ENCODE measurements at regions not wholly inside any gene's neighbourhood (a gene's known extent, or its start where the extent isn't known, plus 50 kb on each side); places are given as distances from the start of the nearest gene placed in this dataset.

DNA sequence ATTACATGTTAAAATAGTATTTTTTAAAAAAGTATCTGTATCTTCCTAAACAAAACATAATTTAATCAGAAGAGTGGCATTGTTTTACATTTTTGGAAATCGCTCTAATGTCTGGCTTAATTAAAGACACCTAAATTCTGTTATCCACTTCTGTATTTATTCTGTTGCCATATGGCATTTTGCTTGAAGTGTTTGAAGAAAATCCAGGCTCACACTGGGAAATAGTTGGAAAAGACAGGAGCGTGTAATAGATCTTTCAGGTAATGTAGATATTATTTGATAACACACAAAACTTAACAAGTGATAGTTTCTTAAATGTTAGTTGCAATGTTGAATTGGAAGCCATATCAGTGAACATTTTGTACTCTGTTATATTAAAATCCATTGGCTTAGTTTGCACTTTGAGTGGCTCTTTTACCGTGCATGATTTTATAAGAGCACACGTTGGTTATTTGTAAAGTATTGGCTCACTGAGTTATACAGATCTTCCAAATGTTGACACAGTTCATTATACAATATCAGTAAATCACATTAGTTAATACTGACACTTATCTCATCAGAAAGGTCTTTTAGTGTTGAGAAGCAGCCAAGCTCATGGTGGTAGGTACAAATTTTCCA is 128.4 kb upstream of the NPVF start:
- no peaks in the 10 kb centered on the region for H3K27me3 ChIP-seq (ENCODE audit: low read depth)
- ATAC-seq (no peak), DNase-seq (no peak)
- intact Hi-C loops (cut with DNase I): no loop called here
- no peaks in the 10 kb centered on the region for H3K4me1 ChIP-seq
- TF ChIP-seq, protein P1, sequence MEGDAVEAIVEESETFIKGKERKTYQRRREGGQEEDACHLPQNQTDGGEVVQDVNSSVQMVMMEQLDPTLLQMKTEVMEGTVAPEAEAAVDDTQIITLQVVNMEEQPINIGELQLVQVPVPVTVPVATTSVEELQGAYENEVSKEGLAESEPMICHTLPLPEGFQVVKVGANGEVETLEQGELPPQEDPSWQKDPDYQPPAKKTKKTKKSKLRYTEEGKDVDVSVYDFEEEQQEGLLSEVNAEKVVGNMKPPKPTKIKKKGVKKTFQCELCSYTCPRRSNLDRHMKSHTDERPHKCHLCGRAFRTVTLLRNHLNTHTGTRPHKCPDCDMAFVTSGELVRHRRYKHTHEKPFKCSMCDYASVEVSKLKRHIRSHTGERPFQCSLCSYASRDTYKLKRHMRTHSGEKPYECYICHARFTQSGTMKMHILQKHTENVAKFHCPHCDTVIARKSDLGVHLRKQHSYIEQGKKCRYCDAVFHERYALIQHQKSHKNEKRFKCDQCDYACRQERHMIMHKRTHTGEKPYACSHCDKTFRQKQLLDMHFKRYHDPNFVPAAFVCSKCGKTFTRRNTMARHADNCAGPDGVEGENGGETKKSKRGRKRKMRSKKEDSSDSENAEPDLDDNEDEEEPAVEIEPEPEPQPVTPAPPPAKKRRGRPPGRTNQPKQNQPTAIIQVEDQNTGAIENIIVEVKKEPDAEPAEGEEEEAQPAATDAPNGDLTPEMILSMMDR (IDR thresholded peaks at IDR 0.05): no peak
- no peaks in the 10 kb centered on the region for H3K9me3 ChIP-seq
- H3K4me3 ChIP-seq: no peak overlapping the region
- H3K27ac ChIP-seq: no peak overlapping the region
- H3K36me3 ChIP-seq: no peaks in the 10 kb centered on the region

DNA sequence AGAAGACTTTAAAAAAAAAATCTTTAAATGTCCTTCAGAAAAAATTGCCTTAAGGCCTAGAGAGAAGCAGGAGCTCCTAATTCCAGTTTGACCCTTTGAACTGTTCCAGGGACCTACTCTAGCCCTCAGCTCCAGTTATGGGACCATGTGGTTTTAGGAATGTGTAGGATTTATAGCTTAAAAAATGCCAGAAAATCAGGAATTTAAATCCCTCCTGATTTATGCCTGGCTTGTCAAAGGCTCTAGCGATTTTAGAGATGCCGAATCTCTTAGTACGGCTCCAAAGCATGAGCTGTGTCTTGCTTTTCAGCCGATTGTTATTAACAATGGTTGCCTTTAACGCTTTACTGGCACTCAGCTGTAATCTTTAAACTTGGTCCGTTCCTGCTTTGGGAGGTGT is 130.6 kb upstream of the NPVF start:
- DNase-seq: no peak
- no peak for ATAC-seq
- Histone ChIP-seq H3K27me3 (ENCODE audit: low read depth) (no peaks in the 10 kb centered on the region), H3K9me3 (no peaks in the 10 kb centered on the region), H3K4me3 (no peak overlapping the region), H3K4me1 (no peaks in the 10 kb centered on the region), H3K36me3 (no peaks in the 10 kb centered on the region), H3K27ac (no peak overlapping the region)
- intact Hi-C loops (cut with DNase I): no loop called here
- TF ChIP-seq, protein P1 (IDR thresholded peaks at IDR 0.05): no peak

DNA sequence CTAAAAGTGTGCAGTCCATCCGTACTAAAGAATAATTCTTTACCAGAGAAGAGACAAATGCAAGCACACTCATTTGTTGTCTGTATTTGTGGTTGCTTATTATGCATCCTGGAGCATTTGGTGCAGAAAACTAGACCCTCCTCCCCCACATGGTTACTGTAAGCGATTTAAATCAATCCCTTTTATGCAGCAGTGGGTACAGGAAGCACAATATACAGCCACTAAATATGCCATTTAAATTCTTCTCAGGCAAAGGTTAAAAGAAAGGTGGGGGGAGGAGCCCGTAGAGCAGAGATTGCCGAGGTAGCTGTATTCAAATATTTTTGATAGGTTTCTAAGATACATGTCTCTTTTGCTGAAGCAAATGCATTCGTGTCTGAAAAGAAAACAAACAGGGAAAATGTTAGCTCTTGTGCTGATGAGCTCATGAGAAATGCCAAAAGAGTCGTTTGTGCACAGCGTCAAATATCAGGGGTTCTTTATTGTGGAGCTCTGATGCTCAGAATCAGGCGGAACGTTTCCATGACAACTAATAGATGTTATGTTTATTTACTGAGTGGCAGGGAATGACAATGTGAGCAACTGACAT is 131.3 kb upstream of the NPVF start:
- ATAC-seq (no peak), DNase-seq (no peak)
- intact Hi-C loops (cut with DNase I): no loop called here
- no peak overlapping the region for H3K4me3 ChIP-seq
- TF ChIP-seq, protein P1 (IDR thresholded peaks at IDR 0.05): no peak
- H3K27me3 ChIP-seq (ENCODE audit: low read depth): no peaks in the 10 kb centered on the region
- H3K27ac ChIP-seq: no peak overlapping the region
- H3K36me3 ChIP-seq: no peaks in the 10 kb centered on the region
- H3K9me3 ChIP-seq: no peaks in the 10 kb centered on the region
- H3K4me1 ChIP-seq: no peaks in the 10 kb centered on the region

GRCh38 chr7:25360451-25360850 is 132.2 kb upstream of the NPVF start:
- no peaks in the 10 kb centered on the region for H3K4me1 ChIP-seq
- no peak overlapping the region for H3K4me3 ChIP-seq
- TF ChIP-seq, protein P1 (IDR thresholded peaks at IDR 0.05): no peak
- H3K27me3 ChIP-seq (ENCODE audit: low read depth): no peaks in the 10 kb centered on the region
- H3K27ac ChIP-seq: no peak overlapping the region
- no peak for DNase-seq
- intact Hi-C loops (cut with DNase I): no loop called here
- H3K36me3 ChIP-seq: no peaks in the 10 kb centered on the region
- no peaks in the 10 kb centered on the region for H3K9me3 ChIP-seq
- ATAC-seq: no peak

DNA sequence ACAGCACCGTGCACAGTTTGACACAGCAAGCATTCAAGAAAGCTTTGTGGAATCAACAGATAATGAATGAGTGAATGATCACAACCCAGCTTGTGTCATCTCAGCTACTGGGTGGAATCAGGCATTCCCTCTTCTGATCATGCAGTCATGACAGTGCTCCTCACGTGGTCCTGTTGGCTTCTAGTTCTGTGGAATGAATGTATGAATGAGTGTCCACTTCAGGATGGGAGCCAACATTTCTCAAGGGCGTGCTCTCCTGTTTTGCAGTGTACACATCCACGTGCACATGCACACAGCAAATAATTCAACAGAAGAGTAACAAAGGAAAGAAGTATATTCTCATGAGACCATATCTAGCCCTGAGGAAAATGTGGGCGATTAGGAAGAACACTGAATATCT is 133.1 kb upstream of the NPVF start:
- intact Hi-C loops (cut with DNase I): no loop called here
- no peaks in the 10 kb centered on the region for H3K27me3 ChIP-seq (ENCODE audit: low read depth)
- TF ChIP-seq, protein P1 (IDR thresholded peaks at IDR 0.05): no peak
- no peak overlapping the region for H3K4me3 ChIP-seq
- no peaks in the 10 kb centered on the region for H3K36me3 ChIP-seq
- no peaks in the 10 kb centered on the region for H3K9me3 ChIP-seq
- DNase-seq (no peak), ATAC-seq (no peak)
- H3K27ac ChIP-seq: no peak overlapping the region
- no peaks in the 10 kb centered on the region for H3K4me1 ChIP-seq

All from lower lobe of right lung (tissue), 2 donors.